NCI-H187 (cell line): ENCODE measurements at regions not wholly inside any gene's neighbourhood (a gene's known extent, or its start where the extent isn't known, plus 50 kb on each side); places are given as distances from the start of the nearest gene placed in this dataset.

Experiments used
- DNase-seq, 2 experiments: peaks; one replicate each; lab custom pipeline; 2025; lab: John Stamatoyannopoulos, UW

DNA sequence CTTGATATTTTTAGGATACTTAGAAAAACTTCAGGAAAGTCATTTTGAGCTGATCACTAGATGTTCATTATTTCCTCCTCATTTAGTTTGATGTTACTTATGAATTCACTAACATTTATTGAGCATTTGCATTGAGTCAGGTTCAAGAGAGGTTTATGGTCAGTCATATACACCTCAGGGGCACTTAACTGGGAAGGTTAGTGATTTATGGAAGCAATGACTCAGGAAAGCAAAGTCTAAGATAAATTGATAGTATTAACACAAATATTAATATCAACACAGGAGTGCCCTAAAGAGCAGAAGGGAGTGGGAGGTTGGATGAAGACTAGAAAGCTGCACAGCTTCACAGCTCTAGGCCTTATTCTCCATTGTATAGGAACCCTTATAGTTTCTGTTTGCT is 177.0 kb upstream of the TNFAIP3 start:
- no peak for DNase-seq

DNA sequence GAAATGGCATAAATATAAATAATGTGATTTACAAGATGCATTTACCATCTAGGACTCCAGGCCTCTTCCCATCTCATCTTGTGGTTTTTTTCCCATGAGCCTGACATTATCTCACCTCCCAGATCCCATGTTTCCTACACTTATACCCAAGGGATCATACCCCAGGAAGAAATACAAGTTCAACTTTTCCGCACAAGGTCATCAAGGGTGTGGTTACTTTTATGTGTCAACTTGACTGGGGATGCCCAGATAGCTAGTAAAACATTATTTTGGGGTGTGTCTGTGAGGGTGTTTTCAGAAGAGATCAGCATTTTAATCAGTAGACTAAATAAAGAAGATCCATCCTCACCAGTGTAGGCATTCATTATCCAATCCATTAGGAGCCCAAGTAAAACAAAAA is 176.3 kb upstream of the TNFAIP3 start:
- no peak for DNase-seq

DNA sequence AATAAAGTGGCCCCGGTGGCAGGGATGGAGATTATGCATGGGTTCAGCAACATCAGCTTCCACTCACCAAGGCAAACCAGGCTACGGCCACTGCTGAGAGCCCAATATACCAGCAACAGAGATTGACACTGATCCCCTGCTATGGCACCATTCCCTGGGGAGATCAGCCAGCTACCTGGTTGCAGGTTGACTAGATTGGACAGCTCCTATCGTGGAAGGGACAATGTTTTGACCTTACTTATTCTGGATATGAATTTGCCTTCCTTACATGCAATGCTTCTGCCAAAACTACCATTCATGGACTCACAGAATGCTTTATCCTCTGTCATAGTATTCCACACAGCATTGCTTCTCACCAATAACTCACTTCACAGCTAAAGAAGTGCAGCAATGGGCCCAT is 174.8 kb upstream of the TNFAIP3 start:
- no peak for DNase-seq

DNA sequence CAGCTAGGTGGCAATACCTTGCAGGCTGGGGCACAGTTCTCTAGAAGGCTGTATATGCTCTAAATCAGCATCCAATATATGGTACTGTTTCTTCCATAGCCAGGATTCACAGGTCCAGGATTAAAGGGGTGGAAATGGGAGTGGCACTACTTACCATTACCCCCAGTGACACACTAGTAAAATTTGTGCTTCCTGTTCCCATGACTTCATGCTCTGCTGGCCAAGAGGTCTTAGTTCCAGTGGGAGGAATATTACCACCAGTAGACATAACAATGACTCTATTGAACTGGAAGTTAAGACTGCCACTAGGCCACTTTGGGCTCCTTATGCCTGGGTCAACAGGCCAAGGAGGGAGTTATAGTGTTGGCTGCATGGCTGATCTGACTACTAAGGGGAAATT is 174.3 kb upstream of the TNFAIP3 start:
- DNase-seq, result no peak

DNA sequence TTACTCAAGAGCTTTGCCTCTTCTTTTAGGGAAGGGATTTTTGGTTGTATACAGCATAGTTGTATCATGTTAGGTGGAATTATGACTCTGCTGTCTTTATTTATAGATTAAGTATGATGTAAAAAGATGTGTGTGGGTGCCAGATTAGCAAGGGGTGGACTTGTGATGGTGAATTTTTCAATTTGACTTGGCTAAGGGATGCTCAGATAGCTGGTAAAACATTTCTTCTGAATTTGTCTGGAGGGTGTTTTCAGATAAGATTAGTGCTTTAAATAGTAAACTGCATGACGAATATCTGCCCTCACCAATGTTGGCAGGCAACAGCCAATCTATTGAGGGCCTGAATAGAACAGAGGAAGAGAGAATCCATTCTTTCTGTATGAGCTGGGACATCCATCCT is 173.3 kb upstream of the TNFAIP3 start:
- DNase-seq, result no peak

DNA sequence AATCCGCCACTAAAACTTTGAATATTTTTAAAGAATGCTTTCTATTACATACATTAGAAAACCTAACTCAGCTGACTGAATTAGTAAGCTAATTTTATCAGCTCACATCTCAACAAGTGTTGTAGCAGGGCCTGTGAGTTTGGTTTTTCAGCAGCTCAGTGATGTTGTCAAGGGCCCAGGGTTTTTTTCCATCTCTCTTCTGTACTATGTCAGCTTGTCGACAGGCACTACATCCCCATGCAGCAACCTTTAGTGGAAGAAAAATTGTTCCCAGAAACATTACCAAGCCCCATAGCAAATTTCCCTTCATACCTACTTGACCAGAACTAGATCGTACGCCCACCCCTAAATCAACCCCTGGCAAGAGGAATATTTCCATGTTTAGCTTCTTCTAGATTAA is 170.3 kb upstream of the TNFAIP3 start:
- DNase-seq, result no peak

DNA sequence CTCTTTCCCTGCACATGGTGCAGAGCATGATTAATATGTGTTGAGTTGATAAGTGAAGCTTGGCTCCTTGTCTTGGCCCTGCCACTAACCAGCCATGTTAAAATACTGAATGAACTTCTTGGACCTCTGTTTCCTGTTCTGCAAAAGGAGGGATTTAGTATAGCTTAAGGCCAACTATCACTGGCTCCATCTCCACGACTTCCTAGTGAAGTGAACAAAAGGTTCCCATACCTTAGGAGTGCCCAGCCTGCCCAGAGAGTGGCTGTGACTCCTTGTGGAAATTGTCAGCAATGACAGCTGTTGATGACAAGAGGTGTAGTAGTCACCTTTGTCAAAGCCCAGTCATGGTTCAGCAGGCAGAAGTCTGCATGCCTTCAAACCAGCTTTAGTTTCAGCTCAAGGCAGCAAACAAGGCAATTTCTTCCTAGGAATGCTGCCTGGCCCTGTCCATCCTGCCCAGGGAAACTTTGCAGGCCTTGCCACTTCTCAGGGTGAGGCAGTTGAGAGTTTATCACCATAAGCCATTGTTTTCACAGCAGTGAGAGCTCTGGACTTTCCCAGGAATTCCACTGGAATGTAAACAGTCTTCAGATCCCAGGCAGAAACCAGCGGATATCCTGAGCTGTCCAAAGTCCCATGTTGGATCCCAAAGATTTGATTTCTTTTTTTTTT is 169.7 kb upstream of the TNFAIP3 start:
- DNase-seq, result no peak

DNA sequence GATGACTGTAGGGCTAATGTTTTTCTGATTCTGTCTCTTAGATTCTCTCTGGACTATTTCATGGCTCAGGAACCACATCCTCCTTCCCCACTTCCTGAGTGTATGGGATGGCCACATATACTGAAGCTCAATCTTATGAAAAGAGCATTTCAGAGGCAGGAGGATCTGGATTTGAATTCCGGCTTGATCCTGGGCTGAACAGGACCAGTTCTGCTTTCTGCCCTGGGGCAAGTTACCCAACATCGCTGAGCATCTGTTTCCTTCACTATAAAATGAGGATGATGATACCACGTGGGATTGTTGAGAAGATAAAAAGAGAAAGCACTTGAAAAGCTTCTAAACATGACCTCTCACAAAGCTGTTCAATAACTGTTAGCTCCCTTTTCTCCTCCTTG is 168.4 kb upstream of the TNFAIP3 start:
- no peak for DNase-seq

DNA sequence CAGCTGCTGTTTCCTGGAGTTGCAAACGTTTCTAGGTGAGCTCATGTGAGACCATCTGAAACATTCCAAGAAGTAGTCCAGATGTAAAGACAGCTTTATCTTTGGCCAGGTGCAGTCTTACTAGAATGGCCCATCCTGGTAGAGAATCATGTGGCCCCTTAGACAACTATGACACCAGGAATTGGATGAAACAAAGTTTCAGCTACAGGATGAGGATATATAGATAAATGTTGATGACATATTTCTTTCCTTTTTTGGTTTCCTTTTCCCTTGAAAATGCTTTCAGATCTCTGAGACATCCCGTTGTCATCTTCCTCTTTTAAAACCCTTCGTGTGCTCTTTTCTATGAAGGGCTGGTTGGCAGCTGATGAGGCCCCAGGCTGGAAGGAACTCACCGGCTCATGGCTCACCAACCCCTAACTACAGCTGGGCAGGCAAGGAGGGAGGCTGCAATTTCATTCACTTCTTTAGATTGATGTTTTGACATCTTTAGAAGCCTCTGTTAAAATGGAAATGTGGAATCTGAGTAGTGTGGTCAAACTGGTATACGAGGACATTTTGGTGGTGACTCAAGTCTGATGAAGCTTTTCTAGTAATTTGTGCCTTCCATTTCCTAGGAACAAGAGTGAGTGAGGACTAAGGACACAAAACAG is 167.9 kb upstream of the TNFAIP3 start:
- DNase-seq, result no peak

DNA sequence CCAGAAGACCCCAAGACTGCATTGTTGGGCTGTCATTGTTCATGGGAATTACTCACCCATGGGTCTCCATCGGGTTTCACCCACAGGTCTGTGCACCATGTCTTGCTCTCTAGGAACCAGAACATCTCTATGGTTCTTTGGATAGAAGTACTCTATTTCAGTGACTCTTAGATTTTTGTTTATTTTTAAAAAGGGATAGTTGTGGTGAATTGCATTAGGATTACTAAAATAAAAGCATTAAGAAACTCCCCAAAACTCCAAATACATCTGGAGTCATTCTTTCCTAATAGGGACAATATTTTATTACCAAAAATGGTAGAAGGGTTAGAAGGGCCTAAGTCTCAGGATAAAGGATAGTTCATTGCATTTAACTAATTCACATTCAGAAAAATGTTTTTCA is 166.9 kb upstream of the TNFAIP3 start:
- no peak for DNase-seq

DNA sequence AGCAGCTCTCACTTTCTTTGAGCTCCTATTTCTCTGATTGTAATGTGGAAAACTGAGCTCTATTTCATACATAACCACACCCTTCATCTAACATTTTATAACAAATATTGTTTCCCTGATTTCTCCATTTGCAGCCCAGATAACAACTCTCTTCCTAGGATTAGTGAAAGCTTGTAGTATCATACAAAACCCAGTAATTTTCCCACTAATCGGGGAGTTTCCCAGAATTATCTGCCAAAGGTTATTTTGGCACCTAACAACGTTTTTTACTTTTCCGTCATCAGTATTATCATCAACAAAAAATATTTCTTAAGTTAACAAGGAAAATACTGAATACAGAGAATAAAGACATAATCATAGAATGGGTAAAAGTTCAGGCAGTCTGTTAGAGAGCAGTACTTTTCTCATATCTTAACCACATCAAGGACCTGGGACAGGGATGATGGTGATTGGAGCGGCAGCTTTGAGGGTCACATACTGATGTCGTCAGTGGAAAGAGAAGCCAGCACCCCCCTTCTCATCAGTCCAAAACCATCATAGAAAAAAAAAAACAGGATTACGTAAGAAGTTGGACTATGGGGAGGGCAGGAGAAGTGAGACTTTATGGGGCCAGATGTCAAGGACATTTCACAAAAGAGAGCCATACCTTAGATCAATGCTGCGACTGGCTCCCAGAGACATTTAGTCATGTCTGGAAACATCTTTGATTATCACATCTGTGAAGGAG is 166.1 kb upstream of the TNFAIP3 start:
- no peak for DNase-seq

DNA sequence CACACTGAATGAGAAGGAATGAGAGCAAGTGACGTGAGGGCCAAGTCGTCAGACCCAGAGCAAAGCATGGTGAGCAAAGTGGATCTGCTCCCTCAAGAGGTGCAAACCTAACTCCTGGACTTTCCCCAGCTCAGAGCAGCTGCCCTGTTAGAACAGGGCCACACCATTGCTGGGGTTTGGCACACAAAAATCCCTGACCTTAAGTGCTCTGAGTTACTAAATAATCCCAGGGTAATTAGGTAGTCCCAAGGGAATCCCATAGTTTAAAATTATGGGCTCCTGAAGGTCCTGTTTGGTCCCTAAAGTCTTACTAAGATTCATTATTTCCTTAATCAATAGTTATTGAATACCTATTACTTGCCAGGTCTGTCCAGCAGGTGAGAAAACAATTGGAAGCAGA is 165.1 kb upstream of the TNFAIP3 start:
- no peak for DNase-seq

DNA sequence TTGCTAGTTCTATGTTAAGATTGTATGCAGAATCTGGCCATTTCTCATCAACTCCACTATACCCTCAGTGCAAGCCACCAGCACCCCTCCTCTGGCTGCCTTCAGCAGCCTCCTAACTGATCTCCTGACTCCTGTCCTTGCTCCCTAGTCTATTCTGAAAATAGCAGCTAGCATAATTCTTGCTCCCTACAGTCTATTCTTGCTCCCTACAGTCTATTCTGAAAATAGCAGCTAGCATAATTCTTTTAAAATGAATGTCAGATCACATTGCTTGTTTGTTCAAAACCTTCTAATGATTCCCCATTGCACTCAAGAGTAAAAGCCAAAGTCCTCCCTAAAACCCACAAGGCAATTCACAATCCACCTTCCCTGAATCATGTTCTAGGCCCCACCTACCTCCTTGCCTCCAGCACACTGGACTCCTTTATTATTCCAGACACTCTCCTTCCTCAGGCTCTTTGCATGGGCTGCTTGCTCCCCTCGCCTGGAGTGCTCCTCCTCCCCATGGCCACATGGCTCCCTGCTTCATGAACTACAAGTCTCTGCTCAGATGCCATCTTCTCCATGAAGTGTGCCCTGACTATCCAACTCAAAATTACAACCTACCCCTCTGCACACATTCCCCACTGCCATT is 164.2 kb upstream of the TNFAIP3 start:
- no peak for DNase-seq

DNA sequence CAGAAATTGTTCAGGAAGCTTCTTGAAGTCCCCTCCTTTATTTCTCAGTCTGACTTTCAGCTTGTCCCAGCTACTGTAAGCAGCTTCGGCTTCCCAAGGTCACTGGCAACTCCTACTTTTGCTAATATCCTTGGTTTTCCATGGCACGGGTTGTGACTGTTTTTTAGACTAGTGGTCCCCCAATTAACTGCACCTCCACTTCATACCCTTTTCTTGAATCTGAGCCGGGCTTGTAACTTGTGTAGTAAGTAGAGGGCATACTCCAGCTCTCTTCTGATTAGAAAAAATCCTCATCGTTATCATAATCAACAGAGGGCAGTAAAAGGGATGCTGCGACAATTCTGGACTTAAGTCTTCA is 162.3 kb upstream of the TNFAIP3 start:
- DNase-seq, result no peak

DNA sequence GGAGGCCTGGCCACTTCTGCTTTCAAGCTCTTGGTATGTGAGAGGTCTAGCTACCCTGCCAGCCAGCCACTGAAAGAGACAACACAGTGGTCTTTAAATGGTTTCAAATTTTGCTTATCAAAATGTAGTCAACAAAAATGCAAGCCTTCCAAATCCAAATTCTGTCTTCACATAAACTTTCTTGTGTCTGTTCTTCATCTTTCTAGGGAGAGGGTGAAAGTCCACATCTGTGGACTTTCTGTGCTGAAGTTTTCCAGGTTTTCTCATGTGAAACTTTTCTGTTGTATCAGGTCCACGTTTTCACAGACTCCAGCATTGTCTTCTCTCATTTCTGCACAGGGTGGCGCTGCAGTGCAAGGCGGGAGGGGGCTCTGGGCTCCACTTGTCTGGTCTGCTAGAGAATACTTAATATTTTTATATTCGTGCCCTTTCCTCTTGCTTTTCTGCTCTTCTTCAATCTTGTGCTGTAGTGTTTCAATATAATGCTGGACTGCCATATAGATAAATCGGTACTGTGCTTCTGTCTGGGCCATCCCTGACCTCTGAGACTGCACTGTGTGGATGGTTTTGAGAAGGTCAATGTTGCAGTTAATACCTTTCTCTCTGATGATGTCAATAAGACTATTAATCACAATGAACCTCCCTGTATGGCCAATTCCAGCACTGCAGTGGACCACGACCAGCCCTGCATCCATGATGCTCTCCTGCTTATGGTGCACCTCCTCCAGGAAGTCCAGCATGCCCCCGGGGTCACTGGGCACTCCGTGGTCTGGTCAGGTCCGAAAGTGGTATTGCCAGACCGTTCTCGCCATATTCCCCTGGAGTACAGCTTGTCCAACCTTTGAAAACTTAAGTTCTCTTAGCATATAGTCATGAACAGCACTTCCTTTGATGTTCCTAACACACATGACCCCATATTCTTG is 161.6 kb upstream of the TNFAIP3 start:
- no peak for DNase-seq

DNA sequence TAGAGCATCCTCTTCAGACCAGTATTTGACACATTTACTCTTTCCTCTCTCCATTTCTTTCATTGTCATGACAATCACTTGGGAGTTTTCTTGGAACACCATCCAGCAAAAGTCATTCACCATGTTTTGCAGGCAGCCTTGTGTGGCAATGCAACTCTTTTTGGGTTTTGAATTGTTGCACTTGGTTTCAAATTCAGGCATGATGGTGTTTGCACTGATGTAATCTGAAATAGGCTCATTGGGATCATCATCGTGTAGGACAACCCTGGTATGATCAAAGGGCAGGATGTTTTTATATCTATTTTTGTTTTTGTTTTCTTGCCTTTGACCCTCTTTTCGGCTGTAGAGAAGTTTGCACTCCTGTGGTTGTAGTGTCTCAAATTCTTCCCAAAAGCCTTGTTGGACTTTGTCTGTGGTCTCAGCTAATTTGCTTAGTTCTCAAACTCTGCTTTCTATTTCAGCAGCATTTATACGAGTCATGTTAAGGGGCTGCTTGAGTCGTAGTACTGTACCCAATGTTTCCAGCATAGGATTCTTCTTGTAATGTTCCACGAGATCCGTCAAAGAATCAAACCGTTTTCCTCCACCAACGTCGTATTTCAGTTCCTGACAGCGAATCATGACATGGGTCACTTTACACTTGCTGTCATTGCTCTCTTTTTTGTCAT is 160.8 kb upstream of the TNFAIP3 start:
- no peak for DNase-seq

DNA sequence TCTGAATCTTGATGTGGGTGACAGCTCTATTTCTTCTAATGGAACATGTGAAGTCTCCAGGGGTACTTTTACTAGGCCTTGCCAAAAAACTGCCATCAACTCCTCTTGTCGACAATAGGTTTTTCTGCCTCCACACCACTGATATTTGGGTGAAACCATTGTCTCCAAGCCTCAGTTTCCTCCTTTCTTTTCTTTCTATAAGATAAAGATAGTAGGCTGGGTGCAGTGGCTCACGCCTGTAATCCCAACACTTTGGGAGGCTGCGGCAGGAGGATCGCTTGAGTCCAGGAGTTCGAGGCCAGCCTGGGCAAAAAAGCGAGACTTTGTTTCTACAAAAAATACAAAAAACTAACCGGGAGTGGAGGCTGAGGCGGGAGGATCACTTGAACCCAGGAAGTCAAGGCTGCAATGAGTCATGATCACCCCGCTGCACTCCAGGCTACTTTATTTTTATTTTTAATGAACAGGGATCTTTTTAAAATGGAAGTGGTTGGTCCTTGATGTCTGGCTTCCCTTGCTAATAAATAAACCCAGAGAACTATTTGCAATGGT is 159.9 kb upstream of the TNFAIP3 start:
- DNase-seq, result no peak

DNA sequence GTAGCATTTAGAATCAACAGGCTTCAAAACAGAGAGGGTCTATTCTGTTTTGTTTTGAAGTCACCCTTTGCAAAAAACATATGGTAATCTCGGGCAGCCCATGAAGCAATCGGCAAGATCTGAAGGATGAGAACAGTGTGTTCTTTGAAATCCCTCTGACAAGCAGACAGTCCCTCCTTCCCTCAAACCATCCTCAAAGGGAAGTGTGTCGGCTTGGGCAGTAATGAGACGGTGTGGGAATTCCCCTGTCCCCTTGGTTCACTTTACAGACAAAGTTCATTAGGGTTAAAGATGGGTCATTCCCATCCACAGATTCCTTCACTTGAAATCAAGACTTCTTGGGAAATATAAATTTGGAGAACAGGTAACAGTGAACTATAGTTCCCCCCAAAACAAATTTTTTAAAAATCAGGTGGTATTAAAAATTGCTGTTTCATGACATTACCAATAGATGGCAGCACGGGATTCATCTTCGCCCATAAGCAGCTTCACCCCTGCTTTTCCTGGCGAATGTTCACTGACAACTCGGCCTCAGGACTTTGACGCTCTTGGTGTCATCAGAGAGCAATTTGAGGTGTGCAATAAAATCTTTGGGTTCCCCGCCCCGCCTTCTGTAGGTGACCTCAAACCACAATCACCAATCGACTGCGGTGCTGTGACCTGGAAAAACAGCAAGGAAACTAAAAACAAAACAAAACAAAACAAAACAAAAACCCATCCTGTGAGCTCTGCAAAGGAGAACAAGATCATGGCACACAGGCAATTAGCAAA is 159.3 kb upstream of the TNFAIP3 start:
- no peak for DNase-seq

DNA sequence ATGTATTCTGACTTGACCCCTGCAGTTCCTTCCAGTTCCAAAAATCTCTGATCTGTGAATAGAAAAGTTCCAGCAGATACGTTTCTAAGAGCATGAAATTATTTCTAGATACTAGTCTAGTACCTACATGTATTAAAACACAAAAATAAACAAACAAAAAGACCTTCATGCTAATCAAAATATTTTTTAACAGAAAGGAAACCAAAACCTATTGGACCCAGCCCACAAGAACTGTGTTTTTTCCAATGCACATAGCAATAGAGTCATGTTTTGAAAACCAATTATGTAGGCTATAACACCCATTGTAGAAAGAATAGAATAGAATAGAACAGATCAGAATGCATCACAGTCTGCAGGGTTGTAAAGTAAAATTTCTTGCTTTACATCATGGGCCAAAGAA is 158.6 kb upstream of the TNFAIP3 start:
- no peak for DNase-seq
